BJ (cell line): ENCODE measurements at regions not wholly inside any gene's neighbourhood (a gene's known extent, or its start where the extent isn't known, plus 50 kb on each side); places are given as distances from the start of the nearest gene placed in this dataset.

Source experiments
- CTCF ChIA-PET: fragments of 350-600 bp; formaldehyde crosslinking; extraction: SDS; loops from one replicate; lab custom pipeline; 2021; ENCODE audit warnings: antibody characterized with exemption, inconsistent platforms; lab: Yijun Ruan, JAX
- POLR2A ChIA-PET: fragments of 300-600 bp; sonication (Branson Sonifier 250); formaldehyde crosslinking; extraction: SDS; loops from one replicate; lab custom pipeline; 2021; ENCODE audit warnings: antibody characterized with exemption; lab: Charles Lee
- DNase-seq: peaks from one replicate; pipeline ENCODE4 v3.0.0-alpha.2; 2011; ENCODE audit warnings: low read depth
- H3K27me3 ChIP-seq: 2 replicates; pipeline ENCODE4 v1.6.0; 2011; ENCODE audit warnings: low read length; ENCODE audit not compliant: control insufficient read depth, insufficient read depth
- H3K36me3 ChIP-seq: 2 replicates; pipeline ENCODE4 v1.5.1; 2011; ENCODE audit warnings: low read length; ENCODE audit not compliant: control insufficient read depth, insufficient read depth
- H3K4me3 ChIP-seq: 2 replicates; pipeline ENCODE4 v1.5.1; 2011; ENCODE audit warnings: low read depth, mild to moderate bottlenecking, control low read depth, low read length
- TF ChIP-seq, protein P1 (sequence below): IDR thresholded peaks from 2 replicates; pipeline ENCODE4 v1.5.1; 2011; ENCODE audit warnings: low read depth, mild to moderate bottlenecking, control low read depth, inconsistent platforms, low read length, moderate library complexity; ENCODE audit not compliant: insufficient read depth

DNA sequence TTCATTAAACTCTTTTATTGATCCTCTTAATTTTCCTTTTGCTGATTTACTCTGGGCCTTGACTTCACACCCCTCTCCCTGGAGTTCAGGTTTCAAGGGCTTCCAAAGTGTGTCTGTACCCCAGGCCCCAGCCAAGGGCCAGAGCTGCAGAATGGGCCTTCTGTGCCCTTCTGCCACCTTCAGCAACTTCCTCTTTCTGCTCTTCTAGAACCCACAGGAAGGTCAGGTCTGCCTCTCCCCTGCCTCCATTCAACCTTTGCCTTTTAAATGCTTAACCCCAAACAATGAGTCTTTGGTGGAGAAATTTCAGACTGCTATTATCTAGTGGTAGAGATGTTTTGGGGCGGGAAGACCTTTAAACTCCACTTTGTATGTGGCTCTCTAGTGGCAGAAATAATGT lies 63.1 kb downstream of the TSN start:
- Histone ChIP-seq H3K27me3 (no peaks in the 10 kb centered on the region), H3K36me3 (no peaks in the 10 kb centered on the region), H3K4me3 (no peak overlapping the region)
- POLR2A ChIA-PET: no interaction called here
- CTCF ChIA-PET: no interaction called here
- DNase-seq: no peak
- TF ChIP-seq, protein P1, sequence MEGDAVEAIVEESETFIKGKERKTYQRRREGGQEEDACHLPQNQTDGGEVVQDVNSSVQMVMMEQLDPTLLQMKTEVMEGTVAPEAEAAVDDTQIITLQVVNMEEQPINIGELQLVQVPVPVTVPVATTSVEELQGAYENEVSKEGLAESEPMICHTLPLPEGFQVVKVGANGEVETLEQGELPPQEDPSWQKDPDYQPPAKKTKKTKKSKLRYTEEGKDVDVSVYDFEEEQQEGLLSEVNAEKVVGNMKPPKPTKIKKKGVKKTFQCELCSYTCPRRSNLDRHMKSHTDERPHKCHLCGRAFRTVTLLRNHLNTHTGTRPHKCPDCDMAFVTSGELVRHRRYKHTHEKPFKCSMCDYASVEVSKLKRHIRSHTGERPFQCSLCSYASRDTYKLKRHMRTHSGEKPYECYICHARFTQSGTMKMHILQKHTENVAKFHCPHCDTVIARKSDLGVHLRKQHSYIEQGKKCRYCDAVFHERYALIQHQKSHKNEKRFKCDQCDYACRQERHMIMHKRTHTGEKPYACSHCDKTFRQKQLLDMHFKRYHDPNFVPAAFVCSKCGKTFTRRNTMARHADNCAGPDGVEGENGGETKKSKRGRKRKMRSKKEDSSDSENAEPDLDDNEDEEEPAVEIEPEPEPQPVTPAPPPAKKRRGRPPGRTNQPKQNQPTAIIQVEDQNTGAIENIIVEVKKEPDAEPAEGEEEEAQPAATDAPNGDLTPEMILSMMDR: no peak

DNA sequence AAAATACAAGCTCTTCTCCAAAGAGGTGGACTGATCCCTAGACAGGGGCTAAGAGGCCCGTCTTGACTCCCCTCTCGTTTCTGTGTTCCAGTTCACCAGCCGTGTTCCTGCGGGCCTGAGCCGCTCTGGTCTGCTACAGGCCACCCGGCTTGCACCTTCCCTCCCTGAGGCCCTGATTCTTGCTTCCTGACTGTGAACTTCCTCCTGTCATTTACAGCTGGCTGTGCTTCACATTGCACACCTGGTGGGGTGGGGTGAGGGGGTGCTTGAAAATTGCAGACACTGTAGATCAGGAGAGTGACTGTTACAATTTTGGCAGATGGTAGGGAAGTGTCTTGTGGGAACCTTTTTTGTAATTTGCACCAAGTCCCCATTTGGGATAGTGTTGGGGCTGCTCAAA lies 64.4 kb downstream of the TSN start:
- CTCF ChIA-PET: interaction anchor here (2.7 kb wide), 1 partner anchor 8 kb away, joined by 13 read pairs; no protein-coding TSS in a partner anchor
- peaks cover 1% of the 10 kb centered on the region for H3K27me3 ChIP-seq
- DNase-seq: no peak
- POLR2A ChIA-PET: no interaction called here
- no peaks in the 10 kb centered on the region for H3K36me3 ChIP-seq
- no peak overlapping the region for H3K4me3 ChIP-seq
- TF ChIP-seq, protein P1: no peak

DNA sequence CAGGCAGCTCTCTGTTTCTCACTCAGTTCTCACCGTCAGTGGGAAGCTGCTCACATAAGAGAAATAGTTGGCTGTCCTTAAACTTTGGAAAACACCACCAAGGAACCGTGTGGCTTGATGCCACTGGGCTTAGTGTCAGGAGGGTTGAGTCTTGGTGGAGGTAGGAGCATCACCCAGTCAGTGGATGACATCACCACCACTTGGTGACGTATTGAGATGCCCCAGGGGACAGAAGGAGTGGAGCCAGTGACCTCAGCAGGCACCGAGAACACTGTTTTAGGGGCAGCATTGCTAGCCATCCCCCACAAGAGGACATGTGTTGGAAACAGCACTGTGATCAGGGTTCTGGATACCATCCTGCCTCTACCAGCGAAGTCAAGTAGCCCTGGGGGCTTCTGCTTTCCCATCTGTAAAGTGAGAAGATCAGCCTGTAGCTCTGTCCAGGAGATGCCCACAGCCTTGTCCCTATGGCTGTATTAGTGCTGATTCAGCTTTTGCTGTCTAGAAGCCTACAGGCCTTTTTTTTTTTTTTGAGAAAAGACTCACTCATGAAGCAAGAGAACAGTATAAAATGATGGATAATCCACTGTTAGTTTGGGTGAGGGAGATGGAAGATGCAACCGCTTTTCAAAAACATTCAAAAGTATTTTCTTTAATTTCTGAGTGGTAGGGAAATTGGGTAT lies 66.2 kb downstream of the TSN start:
- Histone ChIP-seq H3K36me3 (no peaks in the 10 kb centered on the region), H3K4me3 (no peak overlapping the region), H3K27me3 (peaks cover 2% of the 10 kb centered on the region)
- ChIA-PET POLR2A (no interaction called here), CTCF (interaction anchor here (1.5 to 2.7 kb wide), 2 partner anchors 10 to 12 kb away, joined by 4 to 13 read pairs; no protein-coding TSS in a partner anchor)
- TF ChIP-seq, protein P1: no peak
- DNase-seq: no peak

DNA sequence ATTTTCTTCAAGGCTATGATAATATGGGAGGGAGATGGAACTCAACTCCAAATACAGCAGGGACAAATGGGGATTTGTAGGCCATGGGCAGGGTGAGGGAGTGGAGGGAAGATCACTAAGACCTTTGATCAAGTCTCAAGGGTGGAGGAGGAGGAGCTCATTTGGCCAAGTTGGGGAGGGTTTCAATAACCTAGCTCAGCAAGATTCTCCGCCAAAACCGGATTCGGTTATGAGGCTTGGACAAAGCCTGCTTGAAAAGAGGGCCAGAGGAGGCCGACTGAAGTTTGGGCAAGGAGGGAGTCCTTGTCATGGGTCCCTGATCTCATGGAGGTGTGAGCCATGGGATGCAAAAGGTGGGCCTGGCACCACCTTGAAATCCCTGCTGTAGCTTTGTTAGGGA lies 68.8 kb downstream of the TSN start:
- H3K36me3 ChIP-seq: no peaks in the 10 kb centered on the region
- ChIA-PET CTCF (interaction anchor here (1.3 to 2.0 kb wide), 2 partner anchors 13 to 21 kb away, joined by 3 to 5 read pairs; no protein-coding TSS in a partner anchor), POLR2A (no interaction called here)
- H3K4me3 ChIP-seq: no peak overlapping the region
- DNase-seq: no peak
- TF ChIP-seq, protein P1: no peak
- H3K27me3 ChIP-seq: peaks cover 2% of the 10 kb centered on the region

DNA sequence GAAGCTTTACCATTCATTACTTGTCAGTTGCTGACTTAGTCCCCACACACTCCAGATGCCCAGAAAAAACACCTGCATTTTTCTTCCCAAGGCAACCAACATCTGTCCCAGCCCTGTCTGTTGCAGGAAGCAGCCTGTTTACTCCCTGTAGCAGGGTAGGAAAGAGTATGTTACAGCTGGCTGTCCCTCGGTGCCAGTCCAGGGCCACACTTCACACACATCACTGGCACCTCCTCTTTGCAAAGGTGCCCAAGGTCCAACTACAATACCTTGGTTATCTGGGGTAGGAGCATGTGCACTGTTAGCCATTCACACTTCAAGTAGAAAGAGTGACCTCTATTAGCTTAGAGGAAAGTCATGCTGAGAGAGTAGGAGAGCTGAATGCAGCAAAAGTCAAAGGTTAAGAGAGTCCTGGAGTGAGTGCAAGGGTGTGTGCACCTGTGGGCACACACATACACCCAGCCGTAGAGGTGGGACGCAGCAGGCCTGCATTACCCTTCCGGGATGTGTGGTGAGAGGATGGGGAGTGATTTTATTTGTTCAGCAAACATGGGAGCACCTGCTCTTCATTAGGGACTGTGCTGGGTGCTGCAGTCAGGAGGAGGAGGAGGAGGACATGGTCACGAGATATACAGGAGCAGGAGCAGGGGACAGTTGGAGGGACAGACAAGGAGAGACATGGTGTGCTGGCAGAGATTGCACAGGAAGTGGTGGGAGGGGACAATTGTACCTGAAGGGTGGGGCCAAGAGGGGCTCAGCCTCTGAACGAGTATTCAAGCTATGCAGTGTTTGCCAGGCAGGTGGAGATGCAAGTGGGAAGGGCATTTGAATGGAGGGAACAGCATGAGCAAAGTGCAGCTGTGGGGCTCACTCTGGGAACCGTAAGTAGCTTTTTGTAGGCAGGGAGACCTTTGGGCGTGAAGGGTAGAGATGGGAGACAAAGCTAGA lies 69.8 kb downstream of the TSN start:
- Histone ChIP-seq H3K4me3 (no peak overlapping the region), H3K27me3 (peaks cover 2% of the 10 kb centered on the region), H3K36me3 (no peaks in the 10 kb centered on the region)
- POLR2A ChIA-PET: no interaction called here
- TF ChIP-seq, protein P1: no peak
- CTCF ChIA-PET: interaction anchor here (1.1 to 1.6 kb wide), 3 partner anchors 10 to 22 kb away, joined by 3 to 6 read pairs (median 3); no protein-coding TSS in a partner anchor
- DNase-seq: no peak
